GM12878 (cell line): ENCODE measurements at regions not wholly inside any gene's neighbourhood (a gene's known extent, or its start where the extent isn't known, plus 50 kb on each side); places are given as distances from the start of the nearest gene placed in this dataset.

Experiments used
- ATAC-seq: fragments of 200-7000 bp; cut with Tn5 transposase; 3 replicates; pipeline ENCODE4 v1.9.1; 2020; ENCODE audit warnings: mild to moderate bottlenecking, moderate library complexity
- BruUV-seq: library from RNA; stranded (reverse); fragments of 400-500 nt; replicated peaks from 2 replicates; lab custom pipeline; 2021; lab: Mats Ljungman, UMichigan
- CTCF ChIA-PET: fragments of 300-600 bp; sonication (Branson Sonifier 250); formaldehyde crosslinking; extraction: SDS; loops from one replicate; lab custom pipeline; 2021; ENCODE audit warnings: inconsistent platforms; lab: Yijun Ruan, JAX
- POLR2A ChIA-PET: fragments of 350-600 bp; formaldehyde crosslinking; extraction: SDS; loops from one replicate; lab custom pipeline; 2021; ENCODE audit warnings: inconsistent platforms; lab: Charles Lee
- RAD21 ChIA-PET: fragments of 300-600 bp; sonication (Branson Sonifier 250); formaldehyde crosslinking; loops from one replicate; lab custom pipeline; 2023; ENCODE audit warnings: antibody characterized with exemption; ENCODE audit not compliant: unreplicated experiment; lab: Charles Lee
- SMC1A ChIA-PET: fragments of 300-600 bp; sonication (Branson Sonifier 250); formaldehyde crosslinking; loops from one replicate; lab custom pipeline; 2023; ENCODE audit not compliant: unreplicated experiment, uncharacterized antibody; lab: Charles Lee
- DNase-seq: peaks from one replicate; pipeline ENCODE4 v3.0.0-alpha.2; 2011; ENCODE audit warnings: low read depth, low spot score
- FAIRE-seq: peaks from 3 replicates; lab custom pipeline; 2011; peaks lifted over from hg19 to GRCh38; lab: Jason Lieb, UNC
- H2AFZ ChIP-seq: 2 replicates; pipeline ENCODE4 v1.6.0; 2011; ENCODE audit warnings: low read depth, low read length, control low read depth; ENCODE audit not compliant: control insufficient read depth
- H3K27ac ChIP-seq: 2 replicates; pipeline ENCODE4 v1.5.1; 2011; ENCODE audit warnings: control low read depth; ENCODE audit not compliant: control insufficient read depth, insufficient read depth
- H3K27me3 ChIP-seq, 2 experiments: replicated peaks in 1 of 2; 2 replicates each; pipeline versions ENCODE4 v1.6.0 to v1.6.1; 2011; ENCODE audit warnings: low read length in 1 of 2; ENCODE audit not compliant: control insufficient read depth in 2 of 2, insufficient read depth in 2 of 2
- H3K36me3 ChIP-seq, 2 experiments: 2 replicates each; pipeline ENCODE4 v1.5.1; 2011; ENCODE audit warnings: low read length in 1 of 2; ENCODE audit not compliant: control insufficient read depth in 2 of 2, insufficient read depth in 2 of 2
- H3K4me1 ChIP-seq: 2 replicates; pipeline ENCODE4 v1.6.1; 2011; ENCODE audit warnings: mild to moderate bottlenecking, low read length, moderate library complexity, mixed read lengths; ENCODE audit not compliant: control insufficient read depth, insufficient read depth
- H3K4me2 ChIP-seq: 2 replicates; pipeline ENCODE4 v1.6.0; 2011; ENCODE audit warnings: control low read depth; ENCODE audit not compliant: control insufficient read depth, insufficient read depth
- H3K4me3 ChIP-seq: fragments of 200-600 bp; sonication (generic); 2 replicates; pipeline ENCODE4 v1.5.1; 2016
- H3K79me2 ChIP-seq: 2 replicates; pipeline ENCODE4 v1.6.0; 2011; ENCODE audit warnings: low read length; ENCODE audit not compliant: control insufficient read depth, insufficient read depth
- H3K9ac ChIP-seq: 2 replicates; pipeline ENCODE4 v1.8.0; 2011; ENCODE audit warnings: low read length, control low read depth, mixed read lengths; ENCODE audit not compliant: control insufficient read depth, insufficient read depth
- H3K9me3 ChIP-seq: replicated peaks from 3 replicates; pipeline ENCODE4 v1.5.1; 2011; ENCODE audit warnings: mild to moderate bottlenecking, low read length; ENCODE audit not compliant: control insufficient read depth, insufficient read depth
- H4K20me1 ChIP-seq: 2 replicates; pipeline ENCODE4 v1.6.0; 2011; ENCODE audit not compliant: control insufficient read depth, insufficient read depth
- ASH2L ChIP-seq: fragments of 300-600, 200-600 bp; sonication (generic); IDR thresholded peaks from 2 replicates; pipeline ENCODE4 v1.6.1; 2017; ENCODE audit warnings: low read depth, mild to moderate bottlenecking, borderline replicate concordance
- BCL11A ChIP-seq: IDR thresholded peaks from 2 replicates; pipeline ENCODE4 v1.6.1; 2011; ENCODE audit warnings: low read depth, low read length
- CBX5 ChIP-seq: sonication (generic); IDR thresholded peaks from 2 replicates; pipeline ENCODE4 v1.6.1; 2016; ENCODE audit warnings: low read depth, moderate library complexity, mild to moderate bottlenecking, inconsistent platforms
- CEBPZ ChIP-seq: fragments of 150-350 bp; IDR thresholded peaks from 2 replicates; pipeline ENCODE4 v1.6.1; 2016; ENCODE audit warnings: low read depth, low read length
- CHD1 ChIP-seq: IDR thresholded peaks from 2 replicates; pipeline ENCODE4 v1.6.1; 2012; ENCODE audit warnings: low read depth, low read length, improper control_type of control experiment
- KDM1A ChIP-seq: fragments of 200-600 bp; sonication (generic); IDR thresholded peaks from 2 replicates; pipeline ENCODE4 v1.6.1; 2016; ENCODE audit warnings: borderline replicate concordance
- POLR2AphosphoS2 ChIP-seq: IDR thresholded peaks from 2 replicates; pipeline ENCODE4 v1.6.1; 2011; ENCODE audit warnings: low read depth, mild to moderate bottlenecking, low read length, improper control_type of control experiment, moderate library complexity
- RCOR1 ChIP-seq: conservative IDR thresholded peaks from 2 replicates; pipeline ENCODE4 v1.6.1; 2012; ENCODE audit warnings: low read depth, low read length, improper control_type of control experiment
- SIN3A ChIP-seq: IDR thresholded peaks from 2 replicates; pipeline ENCODE4 v1.6.1; 2012; ENCODE audit warnings: low read depth, low read length, improper control_type of control experiment
- SPI1 ChIP-seq: IDR thresholded peaks from 2 replicates; pipeline ENCODE4 v1.6.1; 2011; ENCODE audit warnings: low read depth, mild to moderate bottlenecking, low read length, moderate library complexity, borderline replicate concordance; ENCODE audit not compliant: insufficient read depth
- SREBF2 ChIP-seq: IDR thresholded peaks from 2 replicates; pipeline ENCODE4 v1.6.1; 2012; ENCODE audit warnings: mild to moderate bottlenecking, low read length
- TCF3 ChIP-seq: IDR thresholded peaks from 2 replicates; pipeline ENCODE4 v1.6.1; 2012; ENCODE audit warnings: low read depth, mild to moderate bottlenecking, low read length, borderline replicate concordance; ENCODE audit not compliant: insufficient read depth
- USF2 ChIP-seq: IDR thresholded peaks from 2 replicates; pipeline ENCODE4 v1.6.1; 2011; ENCODE audit warnings: low read depth, low read length, improper control_type of control experiment, borderline replicate concordance
- ZBTB40 ChIP-seq: fragments of 450-650 bp; IDR thresholded peaks from 2 replicates; pipeline ENCODE4 v1.6.1; 2016; ENCODE audit warnings: mild to moderate bottlenecking, moderate library complexity, borderline replicate concordance
- ZNF622 ChIP-seq: fragments of 450-650 bp; IDR thresholded peaks from 2 replicates; pipeline ENCODE4 v1.6.1; 2017; ENCODE audit warnings: mild to moderate bottlenecking, inconsistent platforms
- WGBS: methylation state at CpG from one replicate; pipeline ENCODE4 v1.1.6; 2016; ENCODE audit warnings: low lambda C conversion rate; ENCODE audit not compliant: insufficient replicate concordance, insufficient coverage; ENCODE audit errors: missing lambda C conversion rate; 5-methylcytosine and 5-hydroxymethylcytosine counted together
- in situ Hi-C: fragments of 300-500 bp; cut with MboI; formaldehyde crosslinking; loops from 9 replicates; pipeline ENCODE4 v1.14.3; 2018; ENCODE audit warnings: mixed read lengths
- intact Hi-C: fragments of 100-400 bp; cut with micrococcal nuclease; formaldehyde crosslinking; loops from one replicate; pipeline ENCODE4 v1.14.2; 2022; ENCODE audit not compliant: unreplicated experiment

- Histone ChIP-seq H3K27ac (no peak overlapping the region), H3K4me1 (no peaks in the 10 kb centered on the region; the same call in 1 of the 2 replicates), H3K4me2 (no peak overlapping the region), H3K79me2 (no peaks in the 10 kb centered on the region), H3K27me3 (no peaks in the 10 kb centered on the region), H2AFZ (no peak overlapping the region), H3K4me3 (no peak overlapping the region), H3K9me3 (no peaks in the 10 kb centered on the region), H3K36me3 (no peaks in the 10 kb centered on the region), H4K20me1 (no peaks in the 10 kb centered on the region), H3K9ac (no peak overlapping the region)
- CTCF ChIA-PET: interaction anchor here (1.3 kb wide), 1 partner anchor 384 kb away, joined by 3 read pairs; the partner anchor contains the start of gene SRD5A3
- intact Hi-C loops: loop anchor here (10.0 kb wide), 3 partner anchors 285 to 755 kb away; no protein-coding TSS in a partner anchor
- BruUV-seq: no TSS peak
- RAD21 ChIA-PET: no interaction called here
- ATAC-seq (no peak), DNase-seq (no peak), FAIRE-seq (no peak)
- SMC1A ChIA-PET: interaction anchor here (0.5 to 2.0 kb wide), 2 partner anchors 13 to 479 kb away, joined by 4 to 7 read pairs; no protein-coding TSS in a partner anchor
- POLR2A ChIA-PET: no interaction called here
- WGBS: 31% methylated on average over 5 of the region's 5 CpGs
- in situ Hi-C loops: loop anchor here (10.0 kb wide), 2 partner anchors 325 to 385 kb away; partner anchors contain the start of gene SRD5A3
- TF ChIP-seq SPI1: no peak
- TF ChIP-seq POLR2AphosphoS2: no peak
- no peak for TF ChIP-seq CBX5
- no peak for TF ChIP-seq SIN3A
- no peak for TF ChIP-seq USF2
- no peak for TF ChIP-seq TCF3
- TF ChIP-seq CHD1: no peak
- TF ChIP-seq RCOR1: no peak
- TF ChIP-seq KDM1A: no peak
- TF ChIP-seq BCL11A: no peak
- no peak for TF ChIP-seq ASH2L
- no peak for TF ChIP-seq SREBF2
- TF ChIP-seq CEBPZ: no peak
- TF ChIP-seq ZNF622: no peak
- no peak for TF ChIP-seq ZBTB40
Observed at GRCh38 chr4:55729351-55730279, 90.0 kb upstream of the EXOC1L start.
